Adrenal gland (tissue), 5 donors: ENCODE measurements at regions not wholly inside any gene's neighbourhood (a gene's known extent, or its start where the extent isn't known, plus 50 kb on each side); places are given as distances from the start of the nearest gene placed in this dataset.

Experiments used
- CTCF ChIP-seq, 6 experiments: fragments of 450-650 bp in 4 of 6; fragments of 200-600 bp in 2 of 6; sonication (generic) in 1 of 6; IDR thresholded peaks; 1 replicate in 5 of 6; 2 replicates in 1 of 6; pipeline versions ENCODE4 v1.5.1 to v1.8.0; 2016 to 2021; ENCODE audit warnings: antibody characterized with exemption in 6 of 6, mild to moderate bottlenecking in 2 of 6, moderate library complexity in 1 of 6
- POLR2A ChIP-seq, 2 donors: fragments of 450-650 bp; IDR thresholded peaks; one replicate each; pipeline ENCODE4 v1.6.1; 2017; ENCODE audit warnings: antibody characterized with exemption in 2 of 2, mild to moderate bottlenecking in 2 of 2, moderate library complexity in 1 of 2
- donor health status: DM: no; HTN: no; CAD: no.

- TF ChIP-seq CTCF (IDR thresholded peaks at IDR 0.05): no peak
- no peak for TF ChIP-seq POLR2A (IDR thresholded peaks at IDR 0.05)
Measured at GRCh38 chr12:65585648-65586602, 238.4 kb upstream of the HMGA2 start.
